ENCODE measurements at regions not wholly inside any gene's neighbourhood (a gene's known extent, or its start where the extent isn't known, plus 50 kb on each side); places are given as distances from the start of the nearest gene placed in this dataset.
A peak's percentile ranks its signal among the peaks of the same experiment; 100 is the strongest.
"Not testable (repeated sequence)": the region's sequence is repeated elsewhere in the genome, so short reads cannot be mapped to it uniquely, and the experiment has no call there.

GRCh38 chr5:131042021-131042789 lies 122.9 kb downstream of the HINT1 start:
- Mint-ChIP-seq H3K4me3 (no peak overlapping the region), H3K9me3 (peaks cover 0 to 6% of the 10 kb centered on the region in 2 donors), H3K36me3 (ENCODE audit: insufficient read depth in 2 of 2) (no peaks in the 10 kb centered on the region), H3K27me3 (ENCODE audit: low read depth) (no peaks in the 10 kb centered on the region), H3K4me1 (ENCODE audit: low read depth) (no peaks in the 10 kb centered on the region), H3K27ac (no peak overlapping the region)
- no peak for DNase-seq
- no peak for ATAC-seq (replicated peaks in 1 of 2)

GRCh38 chr5:131023498-131023865 lies 141.6 kb downstream of the HINT1 start:
- no peak overlapping the region for H3K4me3 Mint-ChIP-seq
- H3K36me3 Mint-ChIP-seq (ENCODE audit: insufficient read depth in 2 of 2), result no peaks in the 10 kb centered on the region
- H3K27me3 Mint-ChIP-seq (ENCODE audit: low read depth), result no peaks in the 10 kb centered on the region
- no peak overlapping the region for H3K27ac Mint-ChIP-seq
- ATAC-seq (replicated peaks in 1 of 2) (no peak), DNase-seq (no peak)
- peaks cover 0 to 2% of the 10 kb centered on the region in 2 donors for H3K9me3 Mint-ChIP-seq
- H3K4me1 Mint-ChIP-seq (ENCODE audit: low read depth), result no peaks in the 10 kb centered on the region

GRCh38 chr5:131022811-131023497 lies 142.1 kb downstream of the HINT1 start:
- Mint-ChIP-seq H3K4me3 (no peak overlapping the region), H3K27ac (no peak overlapping the region), H3K36me3 (ENCODE audit: insufficient read depth in 2 of 2) (no peaks in the 10 kb centered on the region), H3K9me3 (peaks cover 0 to 2% of the 10 kb centered on the region in 2 donors), H3K27me3 (ENCODE audit: low read depth) (no peaks in the 10 kb centered on the region), H3K4me1 (ENCODE audit: low read depth) (no peaks in the 10 kb centered on the region)
- ATAC-seq (replicated peaks in 1 of 2) (no peak), DNase-seq (no peak)

- DNase-seq (no peak), ATAC-seq (replicated peaks in 1 of 2) (no peak)
- peaks cover 2 to 3% of the 10 kb centered on the region in 2 donors for H3K9me3 Mint-ChIP-seq
- H3K27me3 Mint-ChIP-seq (ENCODE audit: low read depth), result no peaks in the 10 kb centered on the region
- H3K4me1 Mint-ChIP-seq (ENCODE audit: low read depth), result no peaks in the 10 kb centered on the region
- no peak overlapping the region for H3K27ac Mint-ChIP-seq
- no peak overlapping the region for H3K4me3 Mint-ChIP-seq
- H3K36me3 Mint-ChIP-seq (ENCODE audit: insufficient read depth in 2 of 2), result no peaks in the 10 kb centered on the region
Observed at GRCh38 chr5:131021646-131022045, 143.4 kb downstream of the HINT1 start.

- Mint-ChIP-seq H3K4me3 (no peak overlapping the region), H3K36me3 (ENCODE audit: insufficient read depth in 2 of 2) (no peaks in the 10 kb centered on the region), H3K4me1 (ENCODE audit: low read depth) (no peaks in the 10 kb centered on the region), H3K27me3 (ENCODE audit: low read depth) (no peaks in the 10 kb centered on the region), H3K9me3 (peaks cover 2 to 4% of the 10 kb centered on the region in 2 donors), H3K27ac (no peak overlapping the region)
- no peak for DNase-seq
- no peak for ATAC-seq (replicated peaks in 1 of 2)
Observed at GRCh38 chr5:131019601-131020315, 145.3 kb downstream of the HINT1 start.

GRCh38 chr5:131019111-131019510 lies 145.9 kb downstream of the HINT1 start:
- Mint-ChIP-seq H3K4me1 (ENCODE audit: low read depth) (no peaks in the 10 kb centered on the region), H3K4me3 (no peak overlapping the region), H3K36me3 (ENCODE audit: insufficient read depth in 2 of 2) (no peaks in the 10 kb centered on the region), H3K27me3 (ENCODE audit: low read depth) (no peaks in the 10 kb centered on the region), H3K27ac (no peak overlapping the region), H3K9me3 (peaks cover 2 to 4% of the 10 kb centered on the region in 2 donors)
- ATAC-seq (replicated peaks in 1 of 2), result no peak
- DNase-seq, result no peak

- peaks cover 0 to 1% of the 10 kb centered on the region in 2 donors for H3K36me3 Mint-ChIP-seq (ENCODE audit: insufficient read depth in 2 of 2)
- peaks cover 0 to 2% of the 10 kb centered on the region in 2 donors for H3K9me3 Mint-ChIP-seq
- no peaks in the 10 kb centered on the region for H3K27me3 Mint-ChIP-seq (ENCODE audit: low read depth)
- H3K4me3 Mint-ChIP-seq, result no peak overlapping the region
- no peak for DNase-seq
- peak overlapping the region; percentile 59 for H3K27ac Mint-ChIP-seq
- no peak for ATAC-seq (replicated peaks in 1 of 2)
- H3K4me1 Mint-ChIP-seq (ENCODE audit: low read depth), result no peaks in the 10 kb centered on the region
Observed at GRCh38 chr5:131008329-131008728, 156.7 kb downstream of the HINT1 start.

- Mint-ChIP-seq H3K27me3 (ENCODE audit: low read depth) (no peaks in the 10 kb centered on the region), H3K9me3 (peaks cover 0 to 2% of the 10 kb centered on the region in 2 donors), H3K27ac (no peak overlapping the region), H3K4me1 (ENCODE audit: low read depth) (no peaks in the 10 kb centered on the region), H3K4me3 (no peak overlapping the region), H3K36me3 (ENCODE audit: insufficient read depth in 2 of 2) (peaks cover 0 to 1% of the 10 kb centered on the region in 2 donors)
- ATAC-seq (replicated peaks in 1 of 2) (no peak), DNase-seq (no peak)
Observed at GRCh38 chr5:131005963-131006684, 158.9 kb downstream of the HINT1 start.

- Mint-ChIP-seq H3K4me1 (ENCODE audit: low read depth) (no peaks in the 10 kb centered on the region), H3K4me3 (no peak overlapping the region), H3K9me3 (no peaks in the 10 kb centered on the region), H3K27ac (no peak overlapping the region), H3K36me3 (ENCODE audit: insufficient read depth in 2 of 2) (no peaks in the 10 kb centered on the region), H3K27me3 (ENCODE audit: low read depth) (no peaks in the 10 kb centered on the region)
- DNase-seq (no peak), ATAC-seq (replicated peaks in 1 of 2) (no peak)
Observed at GRCh38 chr5:131001507-131001906, 163.5 kb downstream of the HINT1 start.

- ATAC-seq (replicated peaks in 1 of 2) (no peak), DNase-seq (no peak)
- Mint-ChIP-seq H3K4me3 (no peak overlapping the region), H3K27me3 (ENCODE audit: low read depth) (no peaks in the 10 kb centered on the region), H3K27ac (no peak overlapping the region), H3K4me1 (ENCODE audit: low read depth) (no peaks in the 10 kb centered on the region), H3K9me3 (no peaks in the 10 kb centered on the region), H3K36me3 (ENCODE audit: insufficient read depth in 2 of 2) (no peaks in the 10 kb centered on the region)
Observed at GRCh38 chr5:131000289-131000688, 164.8 kb downstream of the HINT1 start.

GRCh38 chr5:130996720-130997119 lies 168.3 kb downstream of the HINT1 start:
- not testable (repeated sequence) for H3K27ac Mint-ChIP-seq; H3K9me3 Mint-ChIP-seq; ATAC-seq (replicated peaks in 1 of 2); H3K4me3 Mint-ChIP-seq; DNase-seq; H3K36me3 Mint-ChIP-seq (ENCODE audit: insufficient read depth in 2 of 2); H3K27me3 Mint-ChIP-seq (ENCODE audit: low read depth); H3K4me1 Mint-ChIP-seq (ENCODE audit: low read depth)

- H3K4me3 Mint-ChIP-seq, result no peak overlapping the region
- ATAC-seq (replicated peaks in 1 of 2) (no peak), DNase-seq (no peak)
- no peaks in the 10 kb centered on the region for H3K36me3 Mint-ChIP-seq (ENCODE audit: insufficient read depth in 2 of 2)
- H3K27me3 Mint-ChIP-seq (ENCODE audit: low read depth), result no peaks in the 10 kb centered on the region
- H3K27ac Mint-ChIP-seq, result no peak overlapping the region
- H3K9me3 Mint-ChIP-seq, result no peaks in the 10 kb centered on the region
- no peaks in the 10 kb centered on the region for H3K4me1 Mint-ChIP-seq (ENCODE audit: low read depth)
Observed at GRCh38 chr5:130995851-130996250, 169.2 kb downstream of the HINT1 start.

- Mint-ChIP-seq H3K4me3 (no peak overlapping the region), H3K27ac (no peak overlapping the region), H3K36me3 (ENCODE audit: insufficient read depth in 2 of 2) (no peaks in the 10 kb centered on the region), H3K27me3 (ENCODE audit: low read depth) (no peaks in the 10 kb centered on the region), H3K4me1 (ENCODE audit: low read depth) (no peaks in the 10 kb centered on the region), H3K9me3 (no peaks in the 10 kb centered on the region)
- DNase-seq (no peak), ATAC-seq (replicated peaks in 1 of 2) (no peak)
Observed at GRCh38 chr5:130995254-130995515, 169.9 kb downstream of the HINT1 start.
